ENCODE measurements at regions not wholly inside any gene's neighbourhood (a gene's known extent, or its start where the extent isn't known, plus 50 kb on each side); places are given as distances from the start of the nearest gene placed in this dataset.

DNA sequence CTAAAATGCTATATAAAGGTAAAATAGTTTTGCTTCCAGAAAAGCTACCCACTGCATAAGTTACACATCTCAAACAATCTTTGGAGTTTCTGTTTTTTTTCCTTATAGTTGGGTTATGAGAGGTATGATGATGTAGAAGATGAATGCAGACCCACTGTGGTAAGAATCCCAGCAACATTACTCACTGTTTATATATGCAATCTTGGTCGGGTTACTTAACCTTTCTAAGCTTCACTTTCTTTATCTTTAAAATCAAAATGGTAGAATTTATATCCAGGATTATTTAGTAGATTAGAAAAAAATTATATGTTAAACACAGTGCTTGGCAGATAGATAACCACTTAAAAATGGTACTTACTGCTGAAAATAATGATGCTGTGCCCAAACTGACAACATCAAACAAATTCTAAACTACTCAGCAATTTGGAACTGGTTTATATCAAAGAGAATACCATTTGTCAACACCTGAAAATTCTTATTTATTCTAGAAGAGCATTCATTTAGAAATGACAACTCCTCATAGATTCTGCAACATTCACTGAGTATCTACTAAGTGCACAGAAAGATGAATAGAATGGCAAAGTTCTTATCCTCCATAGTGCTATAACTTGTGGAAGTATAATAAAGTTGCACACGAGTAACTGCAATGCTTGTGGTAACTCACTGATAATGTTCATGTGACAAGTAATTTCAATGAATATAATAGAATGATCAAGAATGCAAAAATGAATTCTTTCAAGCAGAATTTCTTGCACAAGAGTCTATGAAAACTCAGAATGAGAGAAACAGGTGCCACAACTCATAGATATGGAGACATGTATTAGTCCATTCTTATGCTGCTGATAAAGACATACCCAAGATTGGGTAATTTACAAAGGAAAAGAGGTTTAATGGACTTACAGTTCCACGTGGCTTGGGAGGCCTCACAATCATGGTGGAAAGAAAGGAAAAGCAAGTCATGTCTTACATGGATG is 129.0 kb upstream of the SLC7A14 start:
- no peak for TF ChIP-seq POLR2AphosphoS5 (IDR thresholded peaks at IDR 0.05; ENCODE audit: low read depth, low read length)
- TF ChIP-seq FOXP2 (optimal IDR thresholded peaks at IDR 0.05; ENCODE audit: borderline replicate concordance, extremely low read depth, extremely low read length, insufficient read depth), result no peak
- no peak for TF ChIP-seq TAF1 (IDR thresholded peaks at IDR 0.05; ENCODE audit: borderline replicate concordance, insufficient read depth, low read length)
- TF ChIP-seq REST (IDR thresholded peaks at IDR 0.05; ENCODE audit: insufficient read depth in 1 of 2, low read depth in 2 of 2, low read length in 2 of 2), result no peak

GRCh38 chr3:170714122-170714521 is 128.2 kb upstream of the SLC7A14 start:
- TF ChIP-seq FOXP2 (optimal IDR thresholded peaks at IDR 0.05; ENCODE audit: borderline replicate concordance, extremely low read depth, extremely low read length, insufficient read depth) (no peak), POLR2AphosphoS5 (IDR thresholded peaks at IDR 0.05; ENCODE audit: low read depth, low read length) (no peak), REST (IDR thresholded peaks at IDR 0.05; ENCODE audit: insufficient read depth in 1 of 2, low read depth in 2 of 2, low read length in 2 of 2) (no peak), TAF1 (IDR thresholded peaks at IDR 0.05; ENCODE audit: borderline replicate concordance, insufficient read depth, low read length) (no peak), SIN3A (IDR thresholded peaks at IDR 0.05; ENCODE audit: borderline replicate concordance, insufficient read depth, low read length) (no peak)

DNA sequence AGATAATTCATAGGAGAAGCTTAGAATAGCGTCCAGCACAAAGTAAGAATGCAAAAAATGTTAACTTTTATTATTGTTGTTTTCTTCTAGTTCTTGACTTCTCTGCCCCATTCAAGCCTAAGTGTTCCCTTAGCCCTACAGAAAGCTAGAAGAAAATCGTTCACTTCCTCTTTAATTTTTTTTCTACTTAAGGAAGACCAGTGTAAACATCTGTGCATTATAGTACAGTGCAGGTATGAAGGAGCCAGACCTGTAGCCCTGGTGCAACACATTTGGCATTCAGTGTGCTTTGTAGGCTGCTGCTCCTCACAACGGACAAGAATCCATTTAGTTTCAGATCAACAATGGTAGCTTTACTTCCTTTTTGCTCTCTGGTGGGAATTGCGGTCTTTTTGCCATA is 127.8 kb upstream of the SLC7A14 start:
- TF ChIP-seq FOXP2 (optimal IDR thresholded peaks at IDR 0.05; ENCODE audit: borderline replicate concordance, extremely low read depth, extremely low read length, insufficient read depth) (no peak), SIN3A (IDR thresholded peaks at IDR 0.05; ENCODE audit: borderline replicate concordance, insufficient read depth, low read length) (no peak), REST (IDR thresholded peaks at IDR 0.05; ENCODE audit: insufficient read depth in 1 of 2, low read depth in 2 of 2, low read length in 2 of 2) (no peak), POLR2AphosphoS5 (IDR thresholded peaks at IDR 0.05; ENCODE audit: low read depth, low read length) (no peak), TAF1 (IDR thresholded peaks at IDR 0.05; ENCODE audit: borderline replicate concordance, insufficient read depth, low read length) (no peak)

GRCh38 chr3:170712798-170713197 is 126.9 kb upstream of the SLC7A14 start:
- no peak for TF ChIP-seq FOXP2 (optimal IDR thresholded peaks at IDR 0.05; ENCODE audit: borderline replicate concordance, extremely low read depth, extremely low read length, insufficient read depth)
- no peak for TF ChIP-seq REST (IDR thresholded peaks at IDR 0.05; ENCODE audit: insufficient read depth in 1 of 2, low read depth in 2 of 2, low read length in 2 of 2)
- no peak for TF ChIP-seq POLR2AphosphoS5 (IDR thresholded peaks at IDR 0.05; ENCODE audit: low read depth, low read length)
- no peak for TF ChIP-seq SIN3A (IDR thresholded peaks at IDR 0.05; ENCODE audit: borderline replicate concordance, insufficient read depth, low read length)
- no peak for TF ChIP-seq TAF1 (IDR thresholded peaks at IDR 0.05; ENCODE audit: borderline replicate concordance, insufficient read depth, low read length)

Measured in PFSK-1 (cell line).